ENCODE measurements at regions not wholly inside any gene's neighbourhood (a gene's known extent, or its start where the extent isn't known, plus 50 kb on each side); places are given as distances from the start of the nearest gene placed in this dataset.
"Not testable (repeated sequence)": the region's sequence is repeated elsewhere in the genome, so short reads cannot be mapped to it uniquely, and the experiment has no call there.

DNA sequence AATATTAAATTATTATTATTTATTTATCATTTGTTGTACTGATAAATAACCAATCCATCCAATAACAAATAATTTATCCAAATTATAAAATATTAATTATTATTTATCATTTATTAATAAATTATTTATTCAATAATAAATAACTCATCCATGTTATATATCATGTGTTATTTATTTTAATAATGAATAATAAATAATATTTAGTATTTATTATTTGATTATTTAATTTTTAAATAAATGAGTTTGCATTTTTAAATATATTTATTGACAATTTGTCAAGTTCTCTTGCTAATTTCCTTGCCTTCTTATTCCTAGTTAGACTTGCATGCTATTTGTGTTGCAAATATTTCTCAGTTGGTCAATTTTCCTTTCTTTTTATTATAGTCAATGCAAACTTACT lies 995.4 kb downstream of the TSN start:
- TF ChIP-seq JUND (IDR thresholded peaks at IDR 0.05; ENCODE audit: low read depth), result no peak
- in situ Hi-C loops (cut with HindIII; ENCODE audit: low pct_unique_long_range_greater_than_20kb, low sequenced_read_pairs), result no loop called here

GRCh38 chr2:122753336-122753735 lies 997.9 kb downstream of the TSN start:
- in situ Hi-C loops (cut with HindIII; ENCODE audit: low pct_unique_long_range_greater_than_20kb, low sequenced_read_pairs), result no loop called here
- DNase-seq (ENCODE audit: low read depth in 1 of 2, low spot score in 1 of 2), result no peak
- no peak for TF ChIP-seq JUND (IDR thresholded peaks at IDR 0.05; ENCODE audit: low read depth)

More for the DNA sequence above, 995.4 kb downstream of the TSN start:
- no peak for DNase-seq (ENCODE audit: low read depth in 1 of 2, low spot score in 1 of 2)

DNA sequence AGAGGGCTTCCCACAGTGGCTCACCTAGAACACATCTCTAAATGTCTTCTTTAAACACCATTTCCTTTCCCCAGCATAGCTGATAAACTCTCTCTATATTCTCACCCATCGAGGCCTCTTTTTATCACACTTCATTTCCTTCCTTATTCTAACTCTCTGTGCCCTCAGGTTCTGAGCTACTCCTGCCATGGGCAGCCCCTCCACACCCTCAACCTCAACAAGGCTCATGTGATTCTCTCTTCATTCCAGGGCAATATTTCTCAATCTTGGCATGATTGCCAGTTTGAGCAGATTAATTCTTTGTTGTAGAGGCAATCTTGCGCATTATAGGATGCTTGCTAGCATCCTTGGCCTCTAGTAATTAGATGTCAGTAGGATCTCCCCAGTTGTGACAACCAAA lies 999.1 kb downstream of the TSN start:
- in situ Hi-C loops (cut with HindIII; ENCODE audit: low pct_unique_long_range_greater_than_20kb, low sequenced_read_pairs), result no loop called here
- no peak for TF ChIP-seq JUND (IDR thresholded peaks at IDR 0.05; ENCODE audit: low read depth)
- no peak for DNase-seq (ENCODE audit: low read depth in 1 of 2, low spot score in 1 of 2)

DNA sequence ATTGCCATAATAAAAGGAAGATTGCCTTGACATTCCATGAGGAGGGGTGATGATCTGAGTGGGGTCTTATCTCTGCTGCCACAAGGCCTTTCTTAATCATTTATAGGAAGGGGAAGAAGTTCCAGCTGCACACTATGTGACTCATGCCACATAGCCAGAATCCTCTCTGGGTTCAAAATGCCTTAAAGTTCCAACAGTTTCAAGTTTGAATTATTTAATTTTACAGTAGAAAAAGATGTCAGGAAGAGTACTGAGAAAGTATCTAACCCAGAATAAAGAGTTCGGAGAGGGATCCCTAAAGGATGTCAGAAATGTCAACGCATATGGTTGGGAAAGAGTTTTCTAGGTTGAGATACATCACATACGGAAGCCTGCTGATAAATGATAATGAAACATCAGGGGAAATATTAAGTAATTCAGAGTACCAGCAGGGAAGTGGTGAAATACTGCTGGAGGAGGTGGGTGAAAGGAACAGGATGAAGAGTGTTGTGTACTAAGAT lies 999.9 kb downstream of the TSN start:
- in situ Hi-C loops (cut with HindIII; ENCODE audit: low pct_unique_long_range_greater_than_20kb, low sequenced_read_pairs), result no loop called here
- TF ChIP-seq JUND (IDR thresholded peaks at IDR 0.05; ENCODE audit: low read depth), result no peak
- no peak for DNase-seq (ENCODE audit: low read depth in 1 of 2, low spot score in 1 of 2)

- in situ Hi-C loops (cut with HindIII; ENCODE audit: low pct_unique_long_range_greater_than_20kb, low sequenced_read_pairs), result no loop called here
- DNase-seq (ENCODE audit: low read depth in 1 of 2, low spot score in 1 of 2), result no peak
- no peak for TF ChIP-seq JUND (IDR thresholded peaks at IDR 0.05; ENCODE audit: low read depth)
Measured at GRCh38 chr2:122758967-122759366, 1003.5 kb downstream of the TSN start.

GRCh38 chr2:122764014-122764413 lies 1008.6 kb downstream of the TSN start:
- in situ Hi-C loops (cut with HindIII; ENCODE audit: low pct_unique_long_range_greater_than_20kb, low sequenced_read_pairs), result no loop called here

DNA sequence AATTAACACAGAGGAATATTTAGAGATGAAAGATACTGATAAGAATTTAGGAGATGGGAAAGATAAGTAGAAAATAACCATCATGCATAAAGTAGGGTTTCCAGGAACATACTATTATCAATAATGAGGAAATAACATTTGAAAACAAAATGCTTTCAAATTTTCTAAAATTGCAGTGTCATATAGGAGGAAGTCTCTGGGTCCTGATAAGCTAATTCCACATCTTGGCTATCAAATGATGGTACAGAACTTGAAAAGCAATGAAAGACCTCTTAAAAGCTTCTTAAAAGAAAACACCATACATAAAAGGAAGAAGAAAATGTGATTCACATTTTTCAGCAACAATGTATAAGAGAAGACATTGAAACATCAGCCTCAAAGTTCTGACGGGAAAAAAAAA lies 1024.8 kb downstream of the TSN start:
- no peak for DNase-seq (ENCODE audit: low read depth in 1 of 2, low spot score in 1 of 2)
- in situ Hi-C loops (cut with HindIII; ENCODE audit: low pct_unique_long_range_greater_than_20kb, low sequenced_read_pairs), result no loop called here
- no peak for TF ChIP-seq JUND (IDR thresholded peaks at IDR 0.05; ENCODE audit: low read depth)

More at GRCh38 chr2:122764014-122764413, 1008.6 kb downstream of the TSN start:
- no peak for DNase-seq (ENCODE audit: low read depth in 1 of 2, low spot score in 1 of 2)
- TF ChIP-seq JUND (IDR thresholded peaks at IDR 0.05; ENCODE audit: low read depth), result no peak

DNA sequence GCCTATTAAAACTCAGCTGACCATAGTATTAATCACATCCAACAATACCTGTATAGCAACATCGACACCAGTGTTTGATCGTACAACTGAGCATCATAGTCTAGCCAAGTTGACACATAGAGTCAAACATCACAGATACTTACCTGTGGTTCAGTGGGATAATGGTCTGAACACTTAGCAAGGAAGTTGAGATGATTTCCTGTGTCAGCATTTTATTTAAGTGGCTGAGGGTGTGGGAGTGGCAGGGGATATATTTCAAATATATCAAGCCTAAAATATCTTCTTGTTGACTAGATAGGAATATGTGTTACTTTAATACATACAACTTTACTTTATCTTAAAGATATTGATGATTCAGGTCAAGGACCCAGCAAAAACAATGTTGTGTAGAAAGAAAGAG lies 1038.6 kb downstream of the TSN start:
- in situ Hi-C loops (cut with HindIII; ENCODE audit: low pct_unique_long_range_greater_than_20kb, low sequenced_read_pairs), result no loop called here
- TF ChIP-seq JUND (IDR thresholded peaks at IDR 0.05; ENCODE audit: low read depth), result no peak
- no peak for DNase-seq (ENCODE audit: low read depth in 1 of 2, low spot score in 1 of 2)

- DNase-seq (ENCODE audit: low read depth in 1 of 2, low spot score in 1 of 2), result no peak
- in situ Hi-C loops (cut with HindIII; ENCODE audit: low pct_unique_long_range_greater_than_20kb, low sequenced_read_pairs), result no loop called here
- TF ChIP-seq JUND (IDR thresholded peaks at IDR 0.05; ENCODE audit: low read depth), result no peak
Measured at GRCh38 chr2:122795763-122796162, 1040.3 kb downstream of the TSN start.

DNA sequence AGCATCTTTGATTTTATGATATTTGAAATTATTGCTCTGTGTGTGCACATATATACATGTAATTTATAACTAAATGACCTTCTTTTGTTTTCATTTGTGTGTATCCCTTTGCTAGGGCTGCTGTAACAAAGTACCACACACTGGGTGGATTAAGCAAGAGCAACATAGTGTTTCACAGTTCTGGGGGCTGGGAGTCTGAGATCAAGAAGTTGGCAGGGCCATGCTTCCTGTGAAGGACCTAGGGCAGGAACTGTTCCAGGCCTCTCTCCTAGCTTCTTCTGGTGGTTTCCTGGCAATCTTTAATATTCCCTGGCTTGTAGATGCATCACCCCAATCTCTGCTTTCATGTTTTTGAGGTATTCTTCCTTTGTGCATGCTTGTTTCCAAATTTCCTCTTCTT lies 1043.9 kb downstream of the TSN start:
- TF ChIP-seq JUND (IDR thresholded peaks at IDR 0.05; ENCODE audit: low read depth), result no peak
- no peak for DNase-seq (ENCODE audit: low read depth in 1 of 2, low spot score in 1 of 2)
- in situ Hi-C loops (cut with HindIII; ENCODE audit: low pct_unique_long_range_greater_than_20kb, low sequenced_read_pairs), result no loop called here

DNA sequence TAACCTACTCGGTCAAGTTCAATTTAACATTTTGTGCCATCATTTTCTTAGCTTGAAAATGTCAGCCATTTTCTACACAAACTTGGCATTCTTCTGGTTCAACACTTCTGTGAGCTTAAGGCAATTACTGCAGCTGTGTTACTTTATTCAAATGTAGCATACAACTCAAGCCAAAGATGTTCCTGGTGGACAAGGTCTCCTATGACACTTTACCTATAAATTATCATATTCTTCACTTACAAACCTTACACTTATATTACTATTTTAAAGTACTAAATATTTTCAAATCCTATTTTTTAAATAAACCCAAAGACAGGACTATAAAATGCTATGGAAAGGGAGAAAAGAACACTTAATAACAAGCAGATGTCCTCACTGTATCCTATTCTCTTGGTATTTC lies 1045.3 kb downstream of the TSN start:
- in situ Hi-C loops (cut with HindIII; ENCODE audit: low pct_unique_long_range_greater_than_20kb, low sequenced_read_pairs), result no loop called here
- no peak for TF ChIP-seq JUND (IDR thresholded peaks at IDR 0.05; ENCODE audit: low read depth)
- no peak for DNase-seq (ENCODE audit: low read depth in 1 of 2, low spot score in 1 of 2)

DNA sequence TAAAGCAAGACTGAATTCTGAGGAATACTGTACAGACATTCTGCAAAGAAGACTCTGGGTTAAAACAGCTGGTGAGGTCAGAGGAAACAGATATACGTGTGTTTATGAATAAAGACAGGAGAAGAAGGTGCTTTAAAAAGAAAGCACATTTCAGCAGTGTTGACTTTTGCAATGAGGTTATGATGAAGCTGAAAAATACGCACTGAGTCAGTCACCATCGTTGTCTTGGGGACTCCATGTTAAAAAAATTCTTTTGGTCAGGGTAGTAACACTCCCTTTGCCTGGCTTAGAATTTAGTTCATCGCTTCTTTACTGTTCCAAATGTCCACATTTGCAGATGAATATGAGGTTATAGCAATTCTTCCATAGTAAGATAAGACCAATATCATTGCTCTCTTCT lies 1049.0 kb downstream of the TSN start:
- TF ChIP-seq JUND (IDR thresholded peaks at IDR 0.05; ENCODE audit: low read depth), result no peak
- no peak for DNase-seq (ENCODE audit: low read depth in 1 of 2, low spot score in 1 of 2)
- in situ Hi-C loops (cut with HindIII; ENCODE audit: low pct_unique_long_range_greater_than_20kb, low sequenced_read_pairs), result no loop called here

DNA sequence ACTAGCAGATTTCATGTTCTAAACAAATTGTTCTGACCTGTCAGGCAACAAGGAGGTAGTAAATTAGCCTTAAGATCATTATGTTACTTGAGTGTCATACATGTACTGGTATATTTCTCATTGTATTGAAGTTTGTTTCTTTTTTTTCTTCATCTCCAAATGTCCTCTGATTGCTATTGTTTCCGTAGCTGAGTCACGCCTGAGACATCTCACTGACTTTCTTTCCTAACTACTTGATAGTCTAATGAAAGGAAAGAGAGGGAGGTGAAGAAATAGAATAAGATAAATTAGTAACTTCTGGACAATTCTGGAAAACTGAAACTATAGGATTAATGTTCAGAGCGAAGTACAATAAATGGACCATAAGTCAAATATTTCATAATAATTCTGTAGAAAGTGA lies 1049.9 kb downstream of the TSN start:
- in situ Hi-C loops (cut with HindIII; ENCODE audit: low pct_unique_long_range_greater_than_20kb, low sequenced_read_pairs), result no loop called here
- TF ChIP-seq JUND (IDR thresholded peaks at IDR 0.05; ENCODE audit: low read depth), result no peak
- DNase-seq (ENCODE audit: low read depth in 1 of 2, low spot score in 1 of 2), result no peak

DNA sequence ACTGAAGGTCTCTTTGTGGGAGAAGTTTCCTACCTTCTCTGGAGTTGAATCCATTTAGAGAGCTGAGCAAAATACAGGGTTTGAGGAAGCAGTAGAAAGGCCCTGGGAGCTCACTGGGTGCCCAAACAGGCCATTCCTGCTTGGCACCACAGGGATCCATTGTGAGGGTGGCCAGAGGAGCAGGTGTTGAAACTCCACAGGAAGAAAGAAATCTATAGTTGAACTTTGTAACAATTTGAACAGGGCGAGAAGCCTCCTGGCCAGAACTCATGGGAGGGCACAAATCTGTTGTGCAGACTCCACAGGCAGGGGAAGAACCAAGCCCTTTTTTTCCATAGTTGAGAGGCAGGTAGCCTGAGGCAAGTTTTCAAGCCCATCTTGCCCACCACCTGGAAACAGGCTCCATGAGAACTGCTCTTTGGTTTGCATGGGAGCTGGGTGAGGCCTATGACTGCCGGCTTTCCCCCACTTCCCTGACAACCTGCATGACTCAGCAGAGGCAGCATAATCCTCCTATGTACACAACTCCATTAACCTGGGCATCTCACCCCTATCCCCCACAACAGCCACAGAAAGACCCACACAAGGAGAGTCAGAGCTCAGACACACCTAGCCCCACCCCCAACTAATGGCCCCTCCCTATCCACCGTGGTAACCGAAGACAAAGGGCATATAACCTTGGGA lies 1053.0 kb downstream of the TSN start:
- TF ChIP-seq JUND (IDR thresholded peaks at IDR 0.05; ENCODE audit: low read depth), result no peak
- in situ Hi-C loops (cut with HindIII; ENCODE audit: low pct_unique_long_range_greater_than_20kb, low sequenced_read_pairs), result no loop called here
- DNase-seq (ENCODE audit: low read depth in 1 of 2, low spot score in 1 of 2), result peak in 1 of 2 experiments; percentile 2

GRCh38 chr2:122812214-122812613 lies 1056.8 kb downstream of the TSN start:
- in situ Hi-C loops (cut with HindIII; ENCODE audit: low pct_unique_long_range_greater_than_20kb, low sequenced_read_pairs); DNase-seq (ENCODE audit: low read depth in 1 of 2, low spot score in 1 of 2): not testable (repeated sequence)

All from T47D (cell line).